ENCODE measurements at regions not wholly inside any gene's neighbourhood (a gene's known extent, or its start where the extent isn't known, plus 50 kb on each side); places are given as distances from the start of the nearest gene placed in this dataset.
"Not testable (repeated sequence)": the region's sequence is repeated elsewhere in the genome, so short reads cannot be mapped to it uniquely, and the experiment has no call there.

GRCh38 chr10:108545921-108546320, 1377.4 kb downstream of the XPNPEP1 start:
- no peak for DNase-seq (ENCODE audit: low spot score)

- peak; percentile 68 for DNase-seq (ENCODE audit: low spot score)
Observed at GRCh38 chr10:108544500-108545120, 1378.7 kb downstream of the XPNPEP1 start.

GRCh38 chr10:108533551-108533950, 1369.0 kb upstream of the SORCS1 start:
- DNase-seq (ENCODE audit: low spot score), result not testable (repeated sequence)

GRCh38 chr10:108523016-108523800, 1358.7 kb upstream of the SORCS1 start:
- DNase-seq (ENCODE audit: low spot score), result no peak

- DNase-seq (ENCODE audit: low spot score), result no peak
Observed at GRCh38 chr10:108521827-108522492, 1357.5 kb upstream of the SORCS1 start.

GRCh38 chr10:108515821-108516220, 1351.3 kb upstream of the SORCS1 start:
- DNase-seq (ENCODE audit: low spot score), result no peak

- DNase-seq (ENCODE audit: low spot score), result no peak
Observed at GRCh38 chr10:108500396-108500795, 1335.9 kb upstream of the SORCS1 start.

GRCh38 chr10:108496106-108496505, 1331.6 kb upstream of the SORCS1 start:
- DNase-seq (ENCODE audit: low spot score), result no peak

GRCh38 chr10:108490944-108491343, 1326.4 kb upstream of the SORCS1 start:
- no peak for DNase-seq (ENCODE audit: low spot score)

- no peak for DNase-seq (ENCODE audit: low spot score)
Observed at GRCh38 chr10:108471420-108471819, 1306.9 kb upstream of the SORCS1 start.

- DNase-seq (ENCODE audit: low spot score), result no peak
Observed at GRCh38 chr10:108469940-108470339, 1305.4 kb upstream of the SORCS1 start.

GRCh38 chr10:108465871-108466641, 1301.5 kb upstream of the SORCS1 start:
- peak; percentile 21 for DNase-seq (ENCODE audit: low spot score)

GRCh38 chr10:108462005-108462404, 1297.5 kb upstream of the SORCS1 start:
- no peak for DNase-seq (ENCODE audit: low spot score)

GRCh38 chr10:108454793-108455192, 1290.3 kb upstream of the SORCS1 start:
- DNase-seq (ENCODE audit: low spot score), result no peak

GRCh38 chr10:108454224-108454623, 1289.7 kb upstream of the SORCS1 start:
- DNase-seq (ENCODE audit: low spot score), result no peak

- DNase-seq (ENCODE audit: low spot score), result no peak
Observed at GRCh38 chr10:108453166-108453565, 1288.7 kb upstream of the SORCS1 start.

- no peak for DNase-seq (ENCODE audit: low spot score)
Observed at GRCh38 chr10:108452533-108452932, 1288.0 kb upstream of the SORCS1 start.

- DNase-seq (ENCODE audit: low spot score), result no peak
Observed at GRCh38 chr10:108450280-108450679, 1285.8 kb upstream of the SORCS1 start.

GRCh38 chr10:108445746-108446145, 1281.2 kb upstream of the SORCS1 start:
- no peak for DNase-seq (ENCODE audit: low spot score)

- no peak for DNase-seq (ENCODE audit: low spot score)
Observed at GRCh38 chr10:108443636-108444035, 1279.1 kb upstream of the SORCS1 start.

GRCh38 chr10:108439397-108439796, 1274.9 kb upstream of the SORCS1 start:
- no peak for DNase-seq (ENCODE audit: low spot score)

GRCh38 chr10:108436096-108436495, 1271.6 kb upstream of the SORCS1 start:
- no peak for DNase-seq (ENCODE audit: low spot score)

Measured in mucosa of gallbladder (tissue), 1 donor.